ENCODE measurements at regions not wholly inside any gene's neighbourhood (a gene's known extent, or its start where the extent isn't known, plus 50 kb on each side); places are given as distances from the start of the nearest gene placed in this dataset.

GRCh38 chr4:89562746-89563145, 255.1 kb upstream of the GPRIN3 start:
- no peak for TF ChIP-seq CTCF (IDR thresholded peaks at IDR 0.05; ENCODE audit: insufficient read depth in 1 of 2, low read depth in 1 of 2, low read length in 1 of 2, severe bottlenecking in 1 of 2, unreplicated experiment in 1 of 2)
- no peaks in the 10 kb centered on the region for H3K36me3 Mint-ChIP-seq (ENCODE audit: insufficient read depth, unreplicated experiment)
- Histone ChIP-seq H3K4me1 (peaks cover 5% of the 10 kb centered on the region; the same call in 1 of the 2 replicates), H3K27me3 (replicated peaks; ENCODE audit: control insufficient read depth, insufficient read depth, low read length) (no peaks in the 10 kb centered on the region), H3K4me3 (ENCODE audit: low read depth, low read length) (no peak overlapping the region), H3K36me3 (ENCODE audit: control insufficient read depth, insufficient read depth, low read length) (no peaks in the 10 kb centered on the region), H3K9me3 (no peaks in the 10 kb centered on the region)
- no peaks in the 10 kb centered on the region for H3K9me3 Mint-ChIP-seq (ENCODE audit: unreplicated experiment)
- intact Hi-C loops (cut with micrococcal nuclease; ENCODE audit: unreplicated experiment) = no loop called here
- ChIA-PET CTCF (no interaction called here), POLR2A (no interaction called here)
- H3K4me1 Mint-ChIP-seq (ENCODE audit: low read depth, unreplicated experiment) = peaks cover 19% of the 10 kb centered on the region
- BruUV-seq (replicated peaks) = no TSS peak
- H3K4me3 Mint-ChIP-seq (ENCODE audit: unreplicated experiment) = no peak overlapping the region
- no peak overlapping the region for H3K27ac Mint-ChIP-seq (ENCODE audit: unreplicated experiment)
- DNase-seq = no peak
- H3K27me3 Mint-ChIP-seq (ENCODE audit: insufficient read depth, unreplicated experiment) = peaks cover 3% of the 10 kb centered on the region

GRCh38 chr4:89561048-89561447, 253.4 kb upstream of the GPRIN3 start:
- Mint-ChIP-seq H3K36me3 (ENCODE audit: insufficient read depth, unreplicated experiment) (no peaks in the 10 kb centered on the region), H3K4me3 (ENCODE audit: unreplicated experiment) (no peak overlapping the region), H3K27me3 (ENCODE audit: insufficient read depth, unreplicated experiment) (no peaks in the 10 kb centered on the region), H3K27ac (ENCODE audit: unreplicated experiment) (no peak overlapping the region), H3K4me1 (ENCODE audit: low read depth, unreplicated experiment) (peaks cover 19% of the 10 kb centered on the region), H3K9me3 (ENCODE audit: unreplicated experiment) (no peaks in the 10 kb centered on the region)
- no TSS peak for BruUV-seq (replicated peaks)
- Histone ChIP-seq H3K4me3 (ENCODE audit: low read depth, low read length) (no peak overlapping the region), H3K4me1 (peaks cover 5% of the 10 kb centered on the region; the same call in 1 of the 2 replicates), H3K9me3 (no peaks in the 10 kb centered on the region), H3K36me3 (ENCODE audit: control insufficient read depth, insufficient read depth, low read length) (no peaks in the 10 kb centered on the region), H3K27me3 (replicated peaks; ENCODE audit: control insufficient read depth, insufficient read depth, low read length) (no peaks in the 10 kb centered on the region)
- ChIA-PET CTCF (interaction anchor here (1.7 kb wide), 1 partner anchor 80 kb away, joined by 4 read pairs; no protein-coding TSS in a partner anchor), POLR2A (no interaction called here)
- no peak for TF ChIP-seq CTCF (IDR thresholded peaks at IDR 0.05; ENCODE audit: insufficient read depth in 1 of 2, low read depth in 1 of 2, low read length in 1 of 2, severe bottlenecking in 1 of 2, unreplicated experiment in 1 of 2)
- no peak for DNase-seq
- intact Hi-C loops (cut with micrococcal nuclease; ENCODE audit: unreplicated experiment) = no loop called here

- TF ChIP-seq CTCF (IDR thresholded peaks at IDR 0.05; ENCODE audit: insufficient read depth in 1 of 2, low read depth in 1 of 2, low read length in 1 of 2, severe bottlenecking in 1 of 2, unreplicated experiment in 1 of 2) = peak; percentile 25 to 44
- ChIA-PET POLR2A (no interaction called here), CTCF (interaction anchor here (1.6 kb wide), 1 partner anchor 31 kb away, joined by 3 read pairs; no protein-coding TSS in a partner anchor)
- Histone ChIP-seq H3K9me3 (no peaks in the 10 kb centered on the region), H3K4me3 (ENCODE audit: low read depth, low read length) (no peak overlapping the region), H3K4me1 (peaks cover 5% of the 10 kb centered on the region; the same call in 1 of the 2 replicates), H3K36me3 (ENCODE audit: control insufficient read depth, insufficient read depth, low read length) (no peaks in the 10 kb centered on the region), H3K27me3 (replicated peaks; ENCODE audit: control insufficient read depth, insufficient read depth, low read length) (no peaks in the 10 kb centered on the region; the same call in 1 of the 2 replicates)
- Mint-ChIP-seq H3K4me3 (ENCODE audit: unreplicated experiment) (no peak overlapping the region), H3K36me3 (ENCODE audit: insufficient read depth, unreplicated experiment) (no peaks in the 10 kb centered on the region), H3K4me1 (ENCODE audit: low read depth, unreplicated experiment) (peaks cover 19% of the 10 kb centered on the region), H3K27me3 (ENCODE audit: insufficient read depth, unreplicated experiment) (no peaks in the 10 kb centered on the region), H3K27ac (ENCODE audit: unreplicated experiment) (no peak overlapping the region), H3K9me3 (ENCODE audit: unreplicated experiment) (no peaks in the 10 kb centered on the region)
- peak in 1 of 2 experiments; percentile 2 for DNase-seq
- no TSS peak for BruUV-seq (replicated peaks)
- intact Hi-C loops (cut with micrococcal nuclease; ENCODE audit: unreplicated experiment) = loop anchor here (1.0 kb wide), 1 partner anchor 344 kb away; no protein-coding TSS in a partner anchor
Measured at GRCh38 chr4:89558147-89558546, 250.5 kb upstream of the GPRIN3 start.
